B cell (primary cell): ENCODE measurements at regions not wholly inside any gene's neighbourhood (a gene's known extent, or its start where the extent isn't known, plus 50 kb on each side); places are given as distances from the start of the nearest gene placed in this dataset.

ENCODE experiments used
- ATAC-seq: fragments of 200-7000 bp; cut with Tn5 transposase; one replicate; pipeline ENCODE4 v1.10.0; 2021; ENCODE audit warnings: low read depth, mild to moderate bottlenecking, moderate number of reproducible peaks, moderate library complexity
- CTCF ChIA-PET: fragments of 350-600 bp; sonication (Branson Sonifier 250); formaldehyde crosslinking; loops from one replicate; lab custom pipeline; 2021; ENCODE audit warnings: antibody characterized with exemption, inconsistent platforms; lab: Charles Lee
- POLR2A ChIA-PET: fragments of 350-600 bp; sonication (Branson Sonifier 250); formaldehyde crosslinking; loops from one replicate; lab custom pipeline; 2021; ENCODE audit warnings: antibody characterized with exemption; lab: Charles Lee
- DNase-seq: peaks from one replicate; pipeline ENCODE4 v3.0.0; 2013
- H2AFZ ChIP-seq: 2 replicates; pipeline ENCODE4 v1.6.1; 2012; ENCODE audit warnings: mild to moderate bottlenecking, low read depth, low read length; ENCODE audit not compliant: insufficient read depth, poor library complexity, severe bottlenecking
- H3K27ac ChIP-seq, 2 donors: 1 replicate in 1 of 2; 2 replicates in 1 of 2; pipeline ENCODE4 v1.5.1; 2012 to 2013; ENCODE audit warnings: low read length in 2 of 2, mild to moderate bottlenecking in 2 of 2, moderate library complexity in 1 of 2
- H3K27me3 ChIP-seq, 4 experiments: fragments of 200-600 bp in 1 of 4; sonication (generic) in 1 of 4; replicated peaks in 1 of 4; 1 replicate in 2 of 4; 2 replicates in 2 of 4; pipeline versions ENCODE4 v1.6.1 to v1.7.0; 2013 to 2016; ENCODE audit warnings: low read length in 3 of 4, mild to moderate bottlenecking in 2 of 4, mixed read lengths in 1 of 4, moderate library complexity in 1 of 4; ENCODE audit not compliant: insufficient read depth in 4 of 4, control insufficient read depth in 3 of 4; ENCODE audit errors: control extremely low read depth in 1 of 4
- H3K36me3 ChIP-seq, 2 experiments: replicated peaks in 1 of 2; 1 replicate in 1 of 2; 2 replicates in 1 of 2; pipeline versions ENCODE4 v1.6.1 to v1.7.1; 2013; ENCODE audit warnings: low read length in 1 of 2; ENCODE audit not compliant: insufficient read depth in 2 of 2, control insufficient read depth in 1 of 2; ENCODE audit errors: control extremely low read depth in 1 of 2, extremely low read depth in 1 of 2
- H3K4me1 ChIP-seq, 2 donors: fragments of 200-600 bp in 1 of 2; sonication (generic) in 1 of 2; 1 replicate in 1 of 2; 2 replicates in 1 of 2; pipeline versions ENCODE4 v1.5.1 to v1.6.1; 2013 to 2017; ENCODE audit warnings: low read length in 2 of 2; ENCODE audit not compliant: control insufficient read depth in 2 of 2, insufficient read depth in 2 of 2
- H3K4me2 ChIP-seq: replicated peaks from 2 replicates; pipeline ENCODE3; 2012; ENCODE audit warnings: mild to moderate bottlenecking, low read depth, low read length; ENCODE audit not compliant: poor library complexity, severe bottlenecking
- H3K4me3 ChIP-seq, 5 experiments: fragments of 200-600 bp in 1 of 5; sonication (generic) in 1 of 5; 1 replicate in 3 of 5; 2 replicates in 2 of 5; pipeline versions ENCODE4 v1.5.1 to v1.7.0; 2011 to 2016; ENCODE audit warnings: low read length in 4 of 5, mild to moderate bottlenecking in 4 of 5, low read depth in 2 of 5, control low read depth in 1 of 5, moderate library complexity in 1 of 5; ENCODE audit not compliant: insufficient read depth in 1 of 5; ENCODE audit errors: control extremely low read depth in 1 of 5, extremely low read depth in 1 of 5
- H3K79me2 ChIP-seq: fragments of 200-600 bp; sonication (generic); one replicate; pipeline ENCODE4 v1.6.0; 2016; ENCODE audit warnings: low read length; ENCODE audit not compliant: control insufficient read depth, insufficient read depth
- H3K9ac ChIP-seq: fragments of 200-600 bp; sonication (generic); 2 replicates; pipeline ENCODE4 v1.6.1; 2017; ENCODE audit warnings: mild to moderate bottlenecking, low read length, moderate library complexity
- H3K9me3 ChIP-seq, 3 donors: one replicate each; pipeline versions ENCODE4 v1.6.1 to v1.7.1; 2013; ENCODE audit warnings: low read length in 2 of 3; ENCODE audit not compliant: control insufficient read depth in 2 of 3, insufficient read depth in 1 of 3; ENCODE audit errors: control extremely low read depth in 1 of 3
- H4K20me1 ChIP-seq: 2 replicates; pipeline ENCODE4 v1.6.0; 2012; ENCODE audit warnings: mild to moderate bottlenecking, low read length; ENCODE audit not compliant: insufficient read depth, control insufficient read depth, poor library complexity, severe bottlenecking
- H3K27ac Mint-ChIP-seq: one replicate; pipeline ENCODE4 v1.8.0; 2021; ENCODE audit warnings: mixed read lengths
- H3K27me3 Mint-ChIP-seq: one replicate; pipeline ENCODE4 v1.8.0; 2021; ENCODE audit warnings: mixed read lengths
- H3K4me1 Mint-ChIP-seq: one replicate; pipeline ENCODE4 v1.8.0; 2021; ENCODE audit warnings: mixed read lengths
- H3K4me3 Mint-ChIP-seq: one replicate; pipeline ENCODE4 v1.8.0; 2021; ENCODE audit warnings: mixed read lengths
- H3K9me3 Mint-ChIP-seq: one replicate; pipeline ENCODE4 v1.8.0; 2022; ENCODE audit warnings: mixed read lengths; ENCODE audit not compliant: insufficient read depth
- CTCF ChIP-seq: fragments of 200-600 bp; IDR thresholded peaks from one replicate; pipeline ENCODE4 v1.8.0; 2022; ENCODE audit warnings: antibody characterized with exemption, mild to moderate bottlenecking
- EZH2 ChIP-seq: IDR thresholded peaks from 2 replicates; pipeline ENCODE4 v1.6.1; 2012; ENCODE audit warnings: borderline replicate concordance, low read depth, mild to moderate bottlenecking, moderate library complexity, low read length; ENCODE audit not compliant: insufficient read depth, poor library complexity, severe bottlenecking
- WGBS: methylation state at CpG from one replicate; pipeline ENCODE4 v1.1.5; 2013; ENCODE audit warnings: missing lambda C conversion rate; ENCODE audit not compliant: insufficient coverage; 5-methylcytosine and 5-hydroxymethylcytosine counted together
- intact Hi-C: fragments of 100-400 bp; cut with micrococcal nuclease; formaldehyde crosslinking; loops from one replicate; pipeline ENCODE4 v1.10.0; 2022

- ChIA-PET POLR2A (no interaction called here), CTCF (no interaction called here)
Measured at GRCh38 chr6:19446570-19446969, 390.6 kb upstream of the ID4 start.

GRCh38 chr6:19450651-19451050, 386.5 kb upstream of the ID4 start:
- H3K4me1 ChIP-seq, result no peaks in the 10 kb centered on the region
- peaks cover 3% of the 10 kb centered on the region for H3K9me3 Mint-ChIP-seq
- ChIA-PET POLR2A (no interaction called here), CTCF (interaction anchor here (0.6 kb wide), 1 partner anchor 40 kb away, joined by 3 read pairs; no protein-coding TSS in a partner anchor)
- no peak overlapping the region for H3K4me2 ChIP-seq
- no peak overlapping the region for H3K27ac Mint-ChIP-seq
- H3K27me3 ChIP-seq, result no peaks in the 10 kb centered on the region
- no peaks in the 10 kb centered on the region for H4K20me1 ChIP-seq
- ATAC-seq, result no peak
- H3K27ac ChIP-seq, result no peak overlapping the region
- H3K9ac ChIP-seq, result no peak overlapping the region
- TF ChIP-seq EZH2 (no peak), CTCF (no peak)
- no peaks in the 10 kb centered on the region for H3K27me3 Mint-ChIP-seq
- WGBS, result no CpG with 5 or more reads among the region's 1 CpG
- no peak overlapping the region for H3K4me3 Mint-ChIP-seq
- H3K79me2 ChIP-seq, result no peaks in the 10 kb centered on the region
- intact Hi-C loops, result no loop called here
- no peaks in the 10 kb centered on the region for H3K4me1 Mint-ChIP-seq
- no peaks in the 10 kb centered on the region for H3K36me3 ChIP-seq
- no peak overlapping the region for H2AFZ ChIP-seq
- H3K9me3 ChIP-seq, result peaks cover 0 to 1% (median 0%) of the 10 kb centered on the region in 3 donors
- no peak overlapping the region for H3K4me3 ChIP-seq
- DNase-seq, result no peak

More at GRCh38 chr6:19446570-19446969, 390.6 kb upstream of the ID4 start:
- H4K20me1 ChIP-seq, result no peaks in the 10 kb centered on the region
- H3K9me3 ChIP-seq, result peaks cover 0 to 2% (median 0%) of the 10 kb centered on the region in 3 donors
- H3K27ac Mint-ChIP-seq, result no peak overlapping the region
- no peaks in the 10 kb centered on the region for H3K36me3 ChIP-seq
- no peaks in the 10 kb centered on the region for H3K27me3 Mint-ChIP-seq
- DNase-seq, result no peak
- no peaks in the 10 kb centered on the region for H3K4me1 ChIP-seq
- H3K9ac ChIP-seq, result no peak overlapping the region
- H3K27me3 ChIP-seq, result no peaks in the 10 kb centered on the region
- no peak for TF ChIP-seq CTCF
- no peak for TF ChIP-seq EZH2
- H3K4me3 ChIP-seq, result no peak overlapping the region
- intact Hi-C loops, result no loop called here
- H2AFZ ChIP-seq, result no peak overlapping the region
- H3K27ac ChIP-seq, result no peak overlapping the region
- H3K4me1 Mint-ChIP-seq, result no peaks in the 10 kb centered on the region
- no CpG with 5 or more reads among the region's 3 CpGs for WGBS
- peaks cover 4% of the 10 kb centered on the region for H3K9me3 Mint-ChIP-seq
- ATAC-seq, result no peak
- H3K4me3 Mint-ChIP-seq, result no peak overlapping the region
- H3K79me2 ChIP-seq, result no peaks in the 10 kb centered on the region
- no peak overlapping the region for H3K4me2 ChIP-seq
